GM06990 (cell line): ENCODE measurements at regions not wholly inside any gene's neighbourhood (a gene's known extent, or its start where the extent isn't known, plus 50 kb on each side); places are given as distances from the start of the nearest gene placed in this dataset.

Source experiments
- DNase-seq: peaks from one replicate; pipeline ENCODE4 v3.0.0-alpha.2; 2011; ENCODE audit not compliant: insufficient read length; ENCODE audit errors: extremely low read depth
- H3K27me3 ChIP-seq: replicated peaks from 2 replicates; pipeline ENCODE4 v1.6.0; 2011; ENCODE audit warnings: low read length; ENCODE audit not compliant: control insufficient read depth, insufficient read depth
- H3K36me3 ChIP-seq: 2 replicates; pipeline ENCODE4 v1.5.1; 2011; ENCODE audit warnings: low read length; ENCODE audit not compliant: control insufficient read depth, insufficient read depth
- H3K4me3 ChIP-seq: replicated peaks from 2 replicates; pipeline ENCODE4 v1.5.1; 2011; ENCODE audit warnings: low read depth, mild to moderate bottlenecking, control low read depth, low read length
- CTCF ChIP-seq: IDR thresholded peaks from 2 replicates; pipeline ENCODE4 v1.5.1; 2011; ENCODE audit warnings: low read length, control low read depth, mild to moderate bottlenecking, inconsistent platforms; ENCODE audit not compliant: insufficient read depth, poor library complexity, severe bottlenecking

GRCh38 chr6:12426121-12426520, 136.0 kb downstream of the EDN1 start:
- H3K27me3 ChIP-seq, result no peaks in the 10 kb centered on the region
- no peak for TF ChIP-seq CTCF
- H3K4me3 ChIP-seq, result no peak overlapping the region
- no peak for DNase-seq
- no peaks in the 10 kb centered on the region for H3K36me3 ChIP-seq

- TF ChIP-seq CTCF, result no peak
- H3K27me3 ChIP-seq, result no peaks in the 10 kb centered on the region
- no peaks in the 10 kb centered on the region for H3K36me3 ChIP-seq
- H3K4me3 ChIP-seq, result no peak overlapping the region
- DNase-seq, result no peak
Observed at GRCh38 chr6:12431023-12431422, 140.9 kb downstream of the EDN1 start.

DNA sequence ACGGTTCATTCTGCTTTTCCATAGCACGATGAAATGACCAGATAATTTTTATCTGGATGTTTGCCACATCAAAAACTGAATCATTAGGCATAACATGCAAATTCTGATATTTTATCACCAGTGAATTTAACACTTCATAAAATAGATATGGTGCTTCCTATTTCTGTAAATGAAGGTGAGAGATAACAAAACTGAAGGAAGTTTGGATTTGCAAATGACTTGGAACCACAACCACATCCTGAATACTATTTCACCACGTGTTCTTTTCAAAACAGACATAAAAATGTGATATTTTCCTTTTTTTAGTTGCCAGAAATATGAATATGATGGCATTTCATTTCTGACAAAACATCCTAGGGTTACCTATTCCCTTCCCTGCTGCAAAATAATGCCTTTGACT, 146.1 kb downstream of the EDN1 start:
- Histone ChIP-seq H3K4me3 (no peak overlapping the region), H3K36me3 (no peaks in the 10 kb centered on the region)

GRCh38 chr6:12436683-12437082, 146.5 kb downstream of the EDN1 start:
- H3K36me3 ChIP-seq, result no peaks in the 10 kb centered on the region
- DNase-seq, result no peak
- H3K4me3 ChIP-seq, result no peak overlapping the region
- no peak for TF ChIP-seq CTCF
- H3K27me3 ChIP-seq, result no peaks in the 10 kb centered on the region

More for the DNA sequence above, 146.1 kb downstream of the EDN1 start:
- no peak for TF ChIP-seq CTCF
- DNase-seq, result no peak
- H3K27me3 ChIP-seq, result no peaks in the 10 kb centered on the region

DNA sequence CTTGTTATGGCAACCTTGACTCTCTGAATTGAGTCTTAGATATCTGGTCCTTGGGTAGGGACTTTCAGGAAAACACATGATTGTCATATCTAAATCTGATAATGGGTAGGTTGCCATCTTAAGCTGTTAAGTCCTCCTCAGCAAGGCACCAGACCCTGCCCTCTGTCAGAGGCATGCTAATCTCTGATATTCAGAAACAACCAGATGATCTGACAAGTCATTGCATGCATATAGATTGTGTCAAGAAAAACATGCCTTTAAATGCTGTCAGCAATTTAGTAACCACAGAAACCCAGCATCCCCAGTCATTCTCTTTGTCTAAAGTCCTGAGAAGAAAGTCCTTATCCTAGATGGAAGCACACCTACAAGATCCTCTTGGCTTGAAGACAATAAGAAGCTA, 149.1 kb downstream of the EDN1 start:
- TF ChIP-seq CTCF, result no peak
- H3K27me3 ChIP-seq, result no peaks in the 10 kb centered on the region
- no peak for DNase-seq
- H3K4me3 ChIP-seq, result no peak overlapping the region
- H3K36me3 ChIP-seq, result no peaks in the 10 kb centered on the region

DNA sequence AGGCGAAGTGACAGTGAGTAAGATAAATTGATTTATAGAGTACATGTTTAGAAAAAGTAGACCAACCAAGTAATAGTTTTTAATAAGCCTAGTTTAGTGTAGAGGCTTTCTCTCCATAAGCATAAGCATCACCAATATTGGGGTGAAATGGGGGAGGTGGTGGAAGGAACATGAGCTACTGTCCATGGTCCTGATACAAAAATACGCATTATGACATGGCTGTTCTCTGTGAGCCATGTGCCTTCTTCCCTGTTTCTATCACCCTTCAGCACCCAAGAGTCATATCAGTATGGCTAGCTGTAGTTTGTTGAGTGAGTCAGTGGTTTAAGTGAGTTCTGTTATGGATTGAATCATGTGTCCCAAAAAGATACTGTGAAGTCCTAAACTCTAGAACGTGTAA, 150.8 kb downstream of the EDN1 start:
- no peak for TF ChIP-seq CTCF
- no peak for DNase-seq
- Histone ChIP-seq H3K36me3 (no peaks in the 10 kb centered on the region), H3K4me3 (no peak overlapping the region), H3K27me3 (no peaks in the 10 kb centered on the region)
